ENCODE measurements at regions not wholly inside any gene's neighbourhood (a gene's known extent, or its start where the extent isn't known, plus 50 kb on each side); places are given as distances from the start of the nearest gene placed in this dataset.

DNA sequence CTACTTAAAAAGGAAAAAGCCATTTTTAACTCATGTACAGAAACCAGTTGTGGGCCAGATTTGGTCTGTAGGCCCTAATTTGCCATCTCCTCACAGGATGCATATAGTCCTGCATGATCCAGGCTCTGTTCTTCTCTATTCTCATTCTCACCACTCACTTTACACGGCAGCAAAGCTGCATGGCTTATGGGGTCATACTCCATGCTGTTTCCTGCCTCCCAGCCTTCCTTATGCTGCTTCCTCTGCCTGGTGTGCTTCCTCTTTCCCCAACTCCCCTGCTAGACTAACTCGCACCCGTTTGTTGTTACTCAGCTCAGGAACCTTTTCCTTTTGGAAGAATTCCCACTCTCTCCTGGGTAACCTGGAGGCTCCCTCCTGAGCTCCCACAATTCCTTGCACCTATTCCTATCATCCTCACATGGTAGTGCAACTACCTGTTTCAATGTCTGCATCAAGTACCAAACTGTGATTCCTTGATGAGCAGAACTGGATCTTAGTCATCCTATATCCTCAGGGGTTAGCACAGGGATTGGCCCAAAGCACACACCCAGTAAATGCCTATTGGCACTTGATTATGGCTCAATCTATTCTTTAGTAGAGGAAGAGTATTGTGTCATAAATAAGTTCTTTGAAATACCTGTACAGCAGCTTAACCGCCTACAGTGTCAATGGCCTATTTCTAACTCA lies 172.1 kb upstream of the MITF start:
- DNase-seq (ENCODE audit: low read depth) = no peak
- H3K9me3 ChIP-seq (ENCODE audit: control insufficient read depth, low read length) = no peaks in the 10 kb centered on the region

GRCh38 chr3:69566275-69566674 lies 173.0 kb upstream of the MITF start:
- no peak for DNase-seq (ENCODE audit: low read depth)
- Histone ChIP-seq H3K36me3 (ENCODE audit: control insufficient read depth, insufficient read depth, low read length, severe bottlenecking) (no peaks in the 10 kb centered on the region), H3K9ac (ENCODE audit: low read length) (no peak overlapping the region), H3K9me3 (ENCODE audit: control insufficient read depth, low read length) (no peaks in the 10 kb centered on the region), H3K4me1 (ENCODE audit: control insufficient read depth, insufficient read depth, low read length) (peaks cover 10% of the 10 kb centered on the region), H3K27me3 (replicated peaks; ENCODE audit: control insufficient read depth, insufficient read depth, low read length) (peaks cover 5% of the 10 kb centered on the region), H3K4me3 (ENCODE audit: low read length) (no peak overlapping the region)

More for the DNA sequence above, 172.1 kb upstream of the MITF start:
- peaks cover 5% of the 10 kb centered on the region for H3K27me3 ChIP-seq (replicated peaks; ENCODE audit: control insufficient read depth, insufficient read depth, low read length)
- no peak overlapping the region for H3K4me3 ChIP-seq (ENCODE audit: low read length)
- no peaks in the 10 kb centered on the region for H3K36me3 ChIP-seq (ENCODE audit: control insufficient read depth, insufficient read depth, low read length, severe bottlenecking)
- peaks cover 10% of the 10 kb centered on the region for H3K4me1 ChIP-seq (ENCODE audit: control insufficient read depth, insufficient read depth, low read length)
- H3K9ac ChIP-seq (ENCODE audit: low read length) = no peak overlapping the region

DNA sequence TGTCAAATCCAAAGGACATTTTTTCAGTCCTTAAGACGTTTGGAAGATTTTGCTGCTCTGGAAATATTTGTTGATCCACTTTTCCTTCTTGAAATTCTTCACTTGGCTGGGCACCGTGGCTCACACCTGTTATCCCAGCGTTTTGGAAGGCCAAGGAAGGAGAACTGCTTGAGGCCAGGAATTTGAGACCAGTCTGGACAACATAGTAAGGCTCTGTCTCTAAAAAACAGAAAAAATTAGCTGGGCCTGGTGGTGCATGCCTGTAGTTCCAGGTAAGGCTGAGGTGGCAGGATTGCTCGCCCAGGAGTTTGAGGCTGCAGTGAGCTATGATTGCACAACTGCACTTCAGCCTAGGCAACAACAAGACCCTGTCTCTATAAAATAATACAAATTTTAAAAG lies 173.9 kb upstream of the MITF start:
- Histone ChIP-seq H3K27me3 (replicated peaks; ENCODE audit: control insufficient read depth, insufficient read depth, low read length) (peaks cover 2% of the 10 kb centered on the region), H3K4me3 (ENCODE audit: low read length) (no peak overlapping the region), H3K9me3 (ENCODE audit: control insufficient read depth, low read length) (no peaks in the 10 kb centered on the region), H3K4me1 (ENCODE audit: control insufficient read depth, insufficient read depth, low read length) (peaks cover 10% of the 10 kb centered on the region), H3K36me3 (ENCODE audit: control insufficient read depth, insufficient read depth, low read length, severe bottlenecking) (no peaks in the 10 kb centered on the region), H3K9ac (ENCODE audit: low read length) (no peak overlapping the region)
- no peak for DNase-seq (ENCODE audit: low read depth)

GRCh38 chr3:69563981-69564380 lies 175.3 kb upstream of the MITF start:
- DNase-seq (ENCODE audit: low read depth) = no peak
- no peaks in the 10 kb centered on the region for H3K27me3 ChIP-seq (replicated peaks; ENCODE audit: control insufficient read depth, insufficient read depth, low read length)
- no peak overlapping the region for H3K9ac ChIP-seq (ENCODE audit: low read length)
- no peaks in the 10 kb centered on the region for H3K9me3 ChIP-seq (ENCODE audit: control insufficient read depth, low read length)
- no peak overlapping the region for H3K4me3 ChIP-seq (ENCODE audit: low read length)
- H3K36me3 ChIP-seq (ENCODE audit: control insufficient read depth, insufficient read depth, low read length, severe bottlenecking) = no peaks in the 10 kb centered on the region
- peaks cover 16% of the 10 kb centered on the region for H3K4me1 ChIP-seq (ENCODE audit: control insufficient read depth, insufficient read depth, low read length)

- DNase-seq (ENCODE audit: low read depth) = no peak
- Histone ChIP-seq H3K4me3 (ENCODE audit: low read length) (no peak overlapping the region), H3K4me1 (ENCODE audit: control insufficient read depth, insufficient read depth, low read length) (peaks cover 13% of the 10 kb centered on the region), H3K27me3 (replicated peaks; ENCODE audit: control insufficient read depth, insufficient read depth, low read length) (no peaks in the 10 kb centered on the region), H3K36me3 (ENCODE audit: control insufficient read depth, insufficient read depth, low read length, severe bottlenecking) (no peaks in the 10 kb centered on the region), H3K9me3 (ENCODE audit: control insufficient read depth, low read length) (no peaks in the 10 kb centered on the region), H3K9ac (ENCODE audit: low read length) (no peak overlapping the region)
Observed at GRCh38 chr3:69563151-69563550, 176.1 kb upstream of the MITF start.

DNA sequence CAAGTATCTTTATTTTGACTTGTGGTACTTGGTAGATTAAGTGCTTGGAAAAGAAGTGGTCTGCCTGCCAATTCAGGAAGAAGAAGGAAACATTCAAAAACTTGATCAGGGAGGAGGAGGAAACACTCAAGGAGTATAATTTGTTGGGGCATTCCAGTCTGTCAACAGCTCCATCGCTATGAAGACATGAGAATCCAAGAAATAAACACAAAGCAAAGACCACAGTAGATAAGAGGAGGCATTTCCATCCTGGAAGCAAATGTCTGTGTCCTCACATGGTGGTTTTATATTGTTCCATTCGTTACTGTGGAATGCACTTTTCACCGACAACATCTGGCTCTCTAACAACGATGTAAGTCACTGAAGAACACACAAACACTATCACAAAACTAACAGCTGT lies 176.1 kb upstream of the FRMD4B start:
- Histone ChIP-seq H3K27me3 (replicated peaks; ENCODE audit: control insufficient read depth, insufficient read depth, low read length) (peaks cover 3% of the 10 kb centered on the region), H3K36me3 (ENCODE audit: control insufficient read depth, insufficient read depth, low read length, severe bottlenecking) (no peaks in the 10 kb centered on the region), H3K4me3 (ENCODE audit: low read length) (no peak overlapping the region), H3K9me3 (ENCODE audit: control insufficient read depth, low read length) (no peaks in the 10 kb centered on the region), H3K9ac (ENCODE audit: low read length) (no peak overlapping the region), H3K4me1 (ENCODE audit: control insufficient read depth, insufficient read depth, low read length) (peaks cover 10% of the 10 kb centered on the region)
- DNase-seq (ENCODE audit: low read depth) = no peak

- Histone ChIP-seq H3K4me1 (ENCODE audit: control insufficient read depth, insufficient read depth, low read length) (peaks cover 10% of the 10 kb centered on the region), H3K9ac (ENCODE audit: low read length) (no peak overlapping the region), H3K4me3 (ENCODE audit: low read length) (no peak overlapping the region), H3K9me3 (ENCODE audit: control insufficient read depth, low read length) (no peaks in the 10 kb centered on the region), H3K36me3 (ENCODE audit: control insufficient read depth, insufficient read depth, low read length, severe bottlenecking) (no peaks in the 10 kb centered on the region), H3K27me3 (replicated peaks; ENCODE audit: control insufficient read depth, insufficient read depth, low read length) (peaks cover 5% of the 10 kb centered on the region)
- no peak for DNase-seq (ENCODE audit: low read depth)
Observed at GRCh38 chr3:69560818-69561217, 174.9 kb upstream of the FRMD4B start.

GRCh38 chr3:69560116-69560515 lies 174.2 kb upstream of the FRMD4B start:
- Histone ChIP-seq H3K4me1 (ENCODE audit: control insufficient read depth, insufficient read depth, low read length) (peaks cover 10% of the 10 kb centered on the region), H3K27me3 (replicated peaks; ENCODE audit: control insufficient read depth, insufficient read depth, low read length) (peaks cover 10% of the 10 kb centered on the region), H3K9me3 (ENCODE audit: control insufficient read depth, low read length) (no peaks in the 10 kb centered on the region), H3K4me3 (ENCODE audit: low read length) (no peak overlapping the region), H3K9ac (ENCODE audit: low read length) (no peak overlapping the region), H3K36me3 (ENCODE audit: control insufficient read depth, insufficient read depth, low read length, severe bottlenecking) (no peaks in the 10 kb centered on the region)
- no peak for DNase-seq (ENCODE audit: low read depth)

DNA sequence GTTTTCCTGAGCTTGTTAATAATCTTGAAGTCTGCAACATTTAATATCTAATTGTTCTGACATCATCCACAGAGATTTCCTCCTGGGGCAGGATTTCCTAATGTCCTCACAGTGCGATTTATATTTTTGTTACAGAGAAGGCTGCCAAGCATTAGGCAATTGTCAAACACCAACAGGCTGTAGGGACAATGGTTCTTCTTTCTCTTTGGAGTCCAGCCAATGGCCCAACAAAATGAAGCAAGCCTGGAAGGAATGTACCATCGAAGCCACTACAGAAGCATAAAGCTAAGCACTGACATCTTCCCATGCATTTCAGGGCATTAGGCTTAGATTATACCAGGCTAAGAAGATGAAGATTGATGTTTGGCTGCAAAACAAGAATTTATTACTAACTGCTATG lies 173.0 kb upstream of the FRMD4B start:
- DNase-seq (ENCODE audit: low read depth) = peak; percentile 62
- Histone ChIP-seq H3K9ac (ENCODE audit: low read length) (no peak overlapping the region), H3K27me3 (replicated peaks; ENCODE audit: control insufficient read depth, insufficient read depth, low read length) (peaks cover 14% of the 10 kb centered on the region), H3K4me3 (ENCODE audit: low read length) (no peak overlapping the region), H3K36me3 (ENCODE audit: control insufficient read depth, insufficient read depth, low read length, severe bottlenecking) (no peaks in the 10 kb centered on the region), H3K9me3 (ENCODE audit: control insufficient read depth, low read length) (no peaks in the 10 kb centered on the region), H3K4me1 (ENCODE audit: control insufficient read depth, insufficient read depth, low read length) (peaks cover 10% of the 10 kb centered on the region)

DNA sequence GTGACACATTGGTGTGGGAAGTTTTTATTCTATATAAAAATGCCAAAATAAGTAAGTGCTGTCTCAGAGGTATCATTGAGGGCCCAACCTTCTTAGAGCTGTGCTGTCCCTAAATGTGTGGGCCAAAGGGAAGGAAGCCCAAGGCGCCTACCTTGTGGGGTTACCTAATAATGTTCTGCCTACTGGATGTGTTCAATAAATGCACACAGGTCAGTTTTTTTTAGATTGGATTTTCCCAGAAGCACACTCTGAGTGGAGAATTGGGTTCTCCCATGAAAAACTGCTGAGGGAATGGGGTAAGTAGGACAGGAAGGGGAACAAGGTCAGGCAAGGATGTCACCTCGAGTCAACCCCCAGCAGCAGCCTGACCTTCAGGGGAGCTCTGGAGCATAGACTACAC lies 168.7 kb upstream of the FRMD4B start:
- peaks cover 14% of the 10 kb centered on the region for H3K27me3 ChIP-seq (replicated peaks; ENCODE audit: control insufficient read depth, insufficient read depth, low read length)
- no peaks in the 10 kb centered on the region for H3K9me3 ChIP-seq (ENCODE audit: control insufficient read depth, low read length)
- no peak for DNase-seq (ENCODE audit: low read depth)

GRCh38 chr3:69553888-69554287 lies 168.0 kb upstream of the FRMD4B start:
- no peaks in the 10 kb centered on the region for H3K9me3 ChIP-seq (ENCODE audit: control insufficient read depth, low read length)
- H3K9ac ChIP-seq (ENCODE audit: low read length) = no peak overlapping the region
- no peak for DNase-seq (ENCODE audit: low read depth)
- H3K4me3 ChIP-seq (ENCODE audit: low read length) = no peak overlapping the region
- H3K27me3 ChIP-seq (replicated peaks; ENCODE audit: control insufficient read depth, insufficient read depth, low read length) = peaks cover 14% of the 10 kb centered on the region
- peaks cover 11% of the 10 kb centered on the region for H3K4me1 ChIP-seq (ENCODE audit: control insufficient read depth, insufficient read depth, low read length)
- H3K36me3 ChIP-seq (ENCODE audit: control insufficient read depth, insufficient read depth, low read length, severe bottlenecking) = no peaks in the 10 kb centered on the region

More for the DNA sequence above, 168.7 kb upstream of the FRMD4B start:
- no peak overlapping the region for H3K4me3 ChIP-seq (ENCODE audit: low read length)
- no peaks in the 10 kb centered on the region for H3K36me3 ChIP-seq (ENCODE audit: control insufficient read depth, insufficient read depth, low read length, severe bottlenecking)
- no peak overlapping the region for H3K9ac ChIP-seq (ENCODE audit: low read length)
- peaks cover 17% of the 10 kb centered on the region for H3K4me1 ChIP-seq (ENCODE audit: control insufficient read depth, insufficient read depth, low read length)

- H3K4me1 ChIP-seq (ENCODE audit: control insufficient read depth, insufficient read depth, low read length) = peaks cover 14% of the 10 kb centered on the region
- peak; percentile 2 for DNase-seq (ENCODE audit: low read depth)
- peaks cover 15% of the 10 kb centered on the region for H3K27me3 ChIP-seq (replicated peaks; ENCODE audit: control insufficient read depth, insufficient read depth, low read length)
Observed at GRCh38 chr3:69547461-69547880, 161.6 kb upstream of the FRMD4B start.

More at GRCh38 chr3:69547461-69547880, 161.6 kb upstream of the FRMD4B start:
- H3K4me3 ChIP-seq (ENCODE audit: low read length) = no peak overlapping the region
- no peaks in the 10 kb centered on the region for H3K36me3 ChIP-seq (ENCODE audit: control insufficient read depth, insufficient read depth, low read length, severe bottlenecking)
- H3K9me3 ChIP-seq (ENCODE audit: control insufficient read depth, low read length) = no peaks in the 10 kb centered on the region
- no peak overlapping the region for H3K9ac ChIP-seq (ENCODE audit: low read length)
